ENCODE measurements at regions not wholly inside any gene's neighbourhood (a gene's known extent, or its start where the extent isn't known, plus 50 kb on each side); places are given as distances from the start of the nearest gene placed in this dataset.

GRCh38 chr10:131669838-131670237 lies 231.0 kb upstream of the PPP2R2D start:
- TF ChIP-seq, protein P1, sequence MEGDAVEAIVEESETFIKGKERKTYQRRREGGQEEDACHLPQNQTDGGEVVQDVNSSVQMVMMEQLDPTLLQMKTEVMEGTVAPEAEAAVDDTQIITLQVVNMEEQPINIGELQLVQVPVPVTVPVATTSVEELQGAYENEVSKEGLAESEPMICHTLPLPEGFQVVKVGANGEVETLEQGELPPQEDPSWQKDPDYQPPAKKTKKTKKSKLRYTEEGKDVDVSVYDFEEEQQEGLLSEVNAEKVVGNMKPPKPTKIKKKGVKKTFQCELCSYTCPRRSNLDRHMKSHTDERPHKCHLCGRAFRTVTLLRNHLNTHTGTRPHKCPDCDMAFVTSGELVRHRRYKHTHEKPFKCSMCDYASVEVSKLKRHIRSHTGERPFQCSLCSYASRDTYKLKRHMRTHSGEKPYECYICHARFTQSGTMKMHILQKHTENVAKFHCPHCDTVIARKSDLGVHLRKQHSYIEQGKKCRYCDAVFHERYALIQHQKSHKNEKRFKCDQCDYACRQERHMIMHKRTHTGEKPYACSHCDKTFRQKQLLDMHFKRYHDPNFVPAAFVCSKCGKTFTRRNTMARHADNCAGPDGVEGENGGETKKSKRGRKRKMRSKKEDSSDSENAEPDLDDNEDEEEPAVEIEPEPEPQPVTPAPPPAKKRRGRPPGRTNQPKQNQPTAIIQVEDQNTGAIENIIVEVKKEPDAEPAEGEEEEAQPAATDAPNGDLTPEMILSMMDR (IDR thresholded peaks at IDR 0.05), result no peak
- TF ChIP-seq POLR2A (IDR thresholded peaks at IDR 0.05), result no peak

All from thyroid gland (tissue), 4 donors.